Psoas muscle (tissue), 7 donors: ENCODE measurements at regions not wholly inside any gene's neighbourhood (a gene's known extent, or its start where the extent isn't known, plus 50 kb on each side); places are given as distances from the start of the nearest gene placed in this dataset.

ENCODE experiments used
- ATAC-seq, 4 donors: fragments of 200-7000 bp; cut with Tn5 transposase; one replicate each; pipeline ENCODE4 v1.9.1; 2020; ENCODE audit warnings: moderate library complexity in 3 of 4, mild to moderate bottlenecking in 2 of 4
- DNase-seq, 2 donors: peaks; one replicate each; pipeline ENCODE4 v3.0.0-alpha.2; 2020
- H3K27ac ChIP-seq: fragments of 200-600 bp; one replicate; pipeline ENCODE4 v1.8.0; 2022
- H3K27me3 ChIP-seq, 3 donors: fragments of 200-600 bp in 1 of 3; one replicate each; pipeline versions ENCODE4 v1.6.1 to v1.8.0; 2013 to 2022; ENCODE audit warnings: low read length in 2 of 3, mild to moderate bottlenecking in 2 of 3, moderate library complexity in 1 of 3; ENCODE audit not compliant: insufficient read depth in 3 of 3
- H3K36me3 ChIP-seq, 2 donors: fragments of 200-600 bp in 1 of 2; one replicate each; pipeline versions ENCODE4 v1.6.1 to v1.8.0; 2013 to 2022; ENCODE audit warnings: low read depth in 1 of 2, mild to moderate bottlenecking in 1 of 2, moderate library complexity in 1 of 2; ENCODE audit not compliant: insufficient read depth in 1 of 2
- H3K4me1 ChIP-seq: fragments of 200-600 bp; one replicate; pipeline ENCODE4 v1.8.0; 2022
- H3K4me3 ChIP-seq: fragments of 200-600 bp; one replicate; pipeline ENCODE4 v1.8.0; 2022; ENCODE audit warnings: mild to moderate bottlenecking
- H3K9me3 ChIP-seq: fragments of 200-600 bp; one replicate; pipeline ENCODE4 v1.8.0; 2022
- WGBS, 3 donors: extraction: QIAGEN DNeasy Blood & Tissue Kit; methylation state at CpG; one replicate each; pipeline versions ENCODE4 v1.1.6 to v1.1.7; 2013; 5-methylcytosine and 5-hydroxymethylcytosine counted together
- intact Hi-C, 2 donors: fragments of 100-400 bp; cut with DNase I; formaldehyde crosslinking; loops; one replicate each; pipeline versions ENCODE4 v1.11.0 to v1.14.2; 2022
- TF ChIP-seq, protein P1 (sequence below): fragments of 200-600 bp; IDR thresholded peaks from one replicate; pipeline ENCODE4 v1.8.0; 2022; ENCODE audit warnings: antibody characterized with exemption
- donor health status: healthy with polysubstance abuse.
- donor health status: DM: no; HTN: no; CAD: no; lungs with moderate emphysema.
- donor health status: Bipolar disorder and iron deficiency.
- donor health status: healthy.
- donor health status: DM: yes; HTN: yes; CAD: no.
- donor health status: DM: no; HTN: no; CAD: no.
- donor health status: DM: yes; HTN: yes; CAD: no.

DNA sequence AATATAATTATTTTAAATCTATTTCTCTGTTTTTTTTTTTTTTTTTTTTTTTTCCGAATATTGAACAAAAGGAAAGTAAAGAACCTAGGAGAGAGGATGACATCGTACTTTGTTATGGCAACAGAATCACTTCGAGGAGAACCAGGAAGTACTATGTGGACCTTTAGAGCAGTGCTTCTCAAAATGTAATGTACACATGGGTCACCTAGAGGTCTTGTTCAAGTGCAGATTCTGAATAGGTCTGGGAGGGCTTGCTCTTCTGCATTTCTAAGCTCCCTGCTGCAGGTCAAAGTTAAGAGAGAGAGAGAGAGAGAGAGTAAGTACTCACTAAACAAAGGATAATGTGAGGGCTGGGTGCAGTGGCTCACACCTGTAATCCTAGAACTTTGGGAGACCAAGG is 419.5 kb upstream of the TENM4 start:
- no peaks in the 10 kb centered on the region for H3K4me1 ChIP-seq
- H3K27me3 ChIP-seq = no peaks in the 10 kb centered on the region
- TF ChIP-seq, protein P1, sequence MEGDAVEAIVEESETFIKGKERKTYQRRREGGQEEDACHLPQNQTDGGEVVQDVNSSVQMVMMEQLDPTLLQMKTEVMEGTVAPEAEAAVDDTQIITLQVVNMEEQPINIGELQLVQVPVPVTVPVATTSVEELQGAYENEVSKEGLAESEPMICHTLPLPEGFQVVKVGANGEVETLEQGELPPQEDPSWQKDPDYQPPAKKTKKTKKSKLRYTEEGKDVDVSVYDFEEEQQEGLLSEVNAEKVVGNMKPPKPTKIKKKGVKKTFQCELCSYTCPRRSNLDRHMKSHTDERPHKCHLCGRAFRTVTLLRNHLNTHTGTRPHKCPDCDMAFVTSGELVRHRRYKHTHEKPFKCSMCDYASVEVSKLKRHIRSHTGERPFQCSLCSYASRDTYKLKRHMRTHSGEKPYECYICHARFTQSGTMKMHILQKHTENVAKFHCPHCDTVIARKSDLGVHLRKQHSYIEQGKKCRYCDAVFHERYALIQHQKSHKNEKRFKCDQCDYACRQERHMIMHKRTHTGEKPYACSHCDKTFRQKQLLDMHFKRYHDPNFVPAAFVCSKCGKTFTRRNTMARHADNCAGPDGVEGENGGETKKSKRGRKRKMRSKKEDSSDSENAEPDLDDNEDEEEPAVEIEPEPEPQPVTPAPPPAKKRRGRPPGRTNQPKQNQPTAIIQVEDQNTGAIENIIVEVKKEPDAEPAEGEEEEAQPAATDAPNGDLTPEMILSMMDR = no peak
- no peak overlapping the region for H3K4me3 ChIP-seq
- ATAC-seq = no peak
- no peaks in the 10 kb centered on the region for H3K36me3 ChIP-seq
- 59 to 72% (median 67%) methylated on average over 3 of the region's 3 CpGs for WGBS, 3 donors
- intact Hi-C loops = no loop called here
- DNase-seq = no peak
- no peaks in the 10 kb centered on the region for H3K9me3 ChIP-seq
- H3K27ac ChIP-seq = no peak overlapping the region

DNA sequence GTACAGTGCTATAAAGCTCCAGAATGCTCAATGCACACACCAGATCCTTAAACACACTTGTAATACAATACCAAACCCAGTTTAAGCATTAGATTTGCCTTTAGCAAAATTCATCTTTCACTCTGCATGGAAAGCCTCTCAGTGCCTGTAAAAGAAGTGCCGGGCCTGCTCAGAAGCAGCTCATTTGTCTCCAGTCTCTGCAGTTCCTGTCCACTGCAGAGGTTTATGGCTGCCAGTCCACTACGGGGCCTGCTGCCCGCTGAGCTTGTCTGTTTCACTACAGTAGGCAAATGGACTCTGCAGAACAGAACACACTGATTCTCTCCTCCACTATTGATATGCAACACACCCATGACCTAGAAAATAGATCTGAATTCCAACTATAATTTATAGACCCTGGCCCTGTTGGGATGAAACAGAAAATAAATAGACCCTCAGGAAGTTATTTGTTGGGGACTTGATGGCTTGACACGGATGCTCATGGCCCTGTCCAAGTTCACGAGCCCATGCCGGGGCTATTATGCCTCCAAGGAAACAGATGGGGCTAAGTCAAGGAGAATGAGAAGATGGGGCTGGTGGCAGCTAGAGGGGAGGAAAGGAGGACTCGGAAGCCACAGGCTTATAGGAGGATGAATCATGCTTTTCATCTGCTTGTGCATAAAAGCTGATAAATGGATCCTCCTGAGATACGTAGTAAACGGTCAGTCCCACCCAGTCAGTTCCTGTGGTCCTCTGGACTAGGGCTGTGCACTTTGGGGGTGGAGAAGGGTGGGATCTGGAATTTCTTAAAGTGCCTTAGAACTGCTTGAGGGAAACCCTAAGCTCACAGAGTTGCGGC is 416.8 kb upstream of the TENM4 start:
- DNase-seq = no peak
- intact Hi-C loops = no loop called here
- Histone ChIP-seq H3K36me3 (no peaks in the 10 kb centered on the region), H3K27ac (no peak overlapping the region), H3K9me3 (no peaks in the 10 kb centered on the region), H3K4me3 (no peak overlapping the region), H3K27me3 (no peaks in the 10 kb centered on the region), H3K4me1 (no peaks in the 10 kb centered on the region)
- TF ChIP-seq, protein P1 = no peak
- WGBS, 3 donors = 67 to 74% (median 70%) methylated on average over 10 of the region's 10 CpGs
- no peak for ATAC-seq

DNA sequence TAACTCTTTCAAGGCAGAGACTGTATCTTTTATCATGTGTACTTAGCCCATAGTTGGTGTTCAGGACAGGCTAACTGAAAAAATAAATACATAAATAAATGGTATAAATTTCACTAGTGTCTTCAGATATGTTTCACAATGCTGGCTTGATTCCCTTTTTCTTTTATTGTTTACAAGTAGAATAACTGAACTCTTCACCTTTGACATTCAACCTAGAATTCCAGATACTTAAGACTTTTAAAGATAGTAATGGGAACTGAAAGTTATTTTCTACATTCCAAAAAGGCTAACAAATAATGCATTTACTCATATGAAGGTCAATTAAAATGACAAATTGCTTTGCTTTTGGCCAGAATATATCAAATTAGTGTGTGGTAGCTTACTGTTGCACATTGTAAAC is 411.3 kb upstream of the TENM4 start:
- no peak overlapping the region for H3K4me3 ChIP-seq
- no peaks in the 10 kb centered on the region for H3K4me1 ChIP-seq
- no peak for DNase-seq
- no peak for ATAC-seq
- TF ChIP-seq, protein P1 = no peak
- H3K27ac ChIP-seq = no peak overlapping the region
- H3K36me3 ChIP-seq = no peaks in the 10 kb centered on the region
- intact Hi-C loops = no loop called here
- H3K9me3 ChIP-seq = no peaks in the 10 kb centered on the region
- no peaks in the 10 kb centered on the region for H3K27me3 ChIP-seq

DNA sequence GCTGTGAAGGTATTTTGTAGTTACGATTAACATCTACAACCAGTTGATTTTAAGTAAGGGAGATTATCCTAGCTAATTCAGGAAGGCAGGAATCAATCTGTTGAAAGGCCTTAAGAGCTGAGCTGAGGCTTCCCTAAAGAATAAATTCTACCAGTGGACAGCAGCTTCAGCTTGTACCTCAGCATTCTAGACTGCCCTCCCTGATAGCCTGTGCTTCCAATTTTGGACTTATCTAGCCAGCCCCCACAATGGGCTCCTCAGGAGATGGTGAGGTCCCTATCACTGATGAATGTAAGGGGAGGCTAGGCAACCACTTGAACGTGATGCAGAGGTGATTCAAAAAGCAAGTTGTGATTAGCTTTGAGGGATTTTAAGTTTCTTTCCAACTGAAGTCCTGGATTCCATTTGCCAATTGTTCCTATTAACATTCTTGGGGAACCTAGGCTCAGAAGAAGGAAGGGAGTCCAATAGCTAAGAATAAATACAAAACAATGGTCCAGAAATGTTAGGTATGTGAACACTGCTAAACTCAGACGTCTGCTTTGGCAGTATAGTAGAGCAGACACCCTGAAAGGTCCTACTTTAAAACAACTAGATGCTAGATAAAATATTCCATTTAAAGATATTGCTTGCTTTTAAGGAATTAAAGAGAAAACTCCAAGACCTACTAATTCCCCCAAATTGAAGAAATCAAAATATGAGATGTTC is 404.3 kb upstream of the TENM4 start:
- no peaks in the 10 kb centered on the region for H3K4me1 ChIP-seq
- no peak overlapping the region for H3K4me3 ChIP-seq
- no peaks in the 10 kb centered on the region for H3K27me3 ChIP-seq
- DNase-seq = no peak
- H3K9me3 ChIP-seq = no peaks in the 10 kb centered on the region
- no peak overlapping the region for H3K27ac ChIP-seq
- no peaks in the 10 kb centered on the region for H3K36me3 ChIP-seq
- no peak for ATAC-seq
- intact Hi-C loops = no loop called here
- TF ChIP-seq, protein P1 = no peak
- WGBS, 3 donors = 50 to 53% (median 53%) methylated on average over 3 of the region's 3 CpGs
